B cell (primary cell): ENCODE measurements at regions not wholly inside any gene's neighbourhood (a gene's known extent, or its start where the extent isn't known, plus 50 kb on each side); places are given as distances from the start of the nearest gene placed in this dataset.

Experiments
- CTCF ChIP-seq: fragments of 200-600 bp; IDR thresholded peaks from one replicate; pipeline ENCODE4 v1.8.0; 2022; ENCODE audit warnings: antibody characterized with exemption, mild to moderate bottlenecking
- EZH2 ChIP-seq: IDR thresholded peaks from 2 replicates; pipeline ENCODE4 v1.6.1; 2012; ENCODE audit warnings: borderline replicate concordance, low read depth, mild to moderate bottlenecking, moderate library complexity, low read length; ENCODE audit not compliant: insufficient read depth, poor library complexity, severe bottlenecking

GRCh38 chr10:21203473-21204107 lies 306.5 kb upstream of the NEBL start:
- no peak for TF ChIP-seq EZH2
- TF ChIP-seq CTCF = no peak
